ENCODE measurements at regions not wholly inside any gene's neighbourhood (a gene's known extent, or its start where the extent isn't known, plus 50 kb on each side); places are given as distances from the start of the nearest gene placed in this dataset.
A peak's percentile ranks its signal among the peaks of the same experiment; 100 is the strongest.

- peak overlapping the region; percentile 64 for H3K27ac Mint-ChIP-seq
- Histone ChIP-seq H4K20me1 (ENCODE audit: low read depth) (no peaks in the 10 kb centered on the region), H3K27me3 (no peaks in the 10 kb centered on the region), H3K4me3 (no peak overlapping the region), H3K4me1 (no peaks in the 10 kb centered on the region), H3K36me3 (no peaks in the 10 kb centered on the region), H3K9ac (no peak overlapping the region), H3F3A (ENCODE audit: low read depth) (no peaks in the 10 kb centered on the region), H3K4me2 (no peak overlapping the region), H3K27ac (no peak overlapping the region), H3K9me3 (ENCODE audit: low read depth) (no peaks in the 10 kb centered on the region), H2AFZ (replicated peaks) (no peak overlapping the region), H3K79me2 (ENCODE audit: low read depth) (no peaks in the 10 kb centered on the region)
- TF ChIP-seq EZH2phosphoT487 (IDR thresholded peaks at IDR 0.05) (no peak), EZH2 (IDR thresholded peaks at IDR 0.05) (no peak)
- TF ChIP-seq, protein P1, sequence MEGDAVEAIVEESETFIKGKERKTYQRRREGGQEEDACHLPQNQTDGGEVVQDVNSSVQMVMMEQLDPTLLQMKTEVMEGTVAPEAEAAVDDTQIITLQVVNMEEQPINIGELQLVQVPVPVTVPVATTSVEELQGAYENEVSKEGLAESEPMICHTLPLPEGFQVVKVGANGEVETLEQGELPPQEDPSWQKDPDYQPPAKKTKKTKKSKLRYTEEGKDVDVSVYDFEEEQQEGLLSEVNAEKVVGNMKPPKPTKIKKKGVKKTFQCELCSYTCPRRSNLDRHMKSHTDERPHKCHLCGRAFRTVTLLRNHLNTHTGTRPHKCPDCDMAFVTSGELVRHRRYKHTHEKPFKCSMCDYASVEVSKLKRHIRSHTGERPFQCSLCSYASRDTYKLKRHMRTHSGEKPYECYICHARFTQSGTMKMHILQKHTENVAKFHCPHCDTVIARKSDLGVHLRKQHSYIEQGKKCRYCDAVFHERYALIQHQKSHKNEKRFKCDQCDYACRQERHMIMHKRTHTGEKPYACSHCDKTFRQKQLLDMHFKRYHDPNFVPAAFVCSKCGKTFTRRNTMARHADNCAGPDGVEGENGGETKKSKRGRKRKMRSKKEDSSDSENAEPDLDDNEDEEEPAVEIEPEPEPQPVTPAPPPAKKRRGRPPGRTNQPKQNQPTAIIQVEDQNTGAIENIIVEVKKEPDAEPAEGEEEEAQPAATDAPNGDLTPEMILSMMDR (IDR thresholded peaks at IDR 0.05), result no peak
- no peak overlapping the region for H3K4me3 Mint-ChIP-seq
- H3K4me1 Mint-ChIP-seq, result peaks cover 6% of the 10 kb centered on the region
- no peak for DNase-seq (ENCODE audit: low spot score)
- no peaks in the 10 kb centered on the region for H3K27me3 Mint-ChIP-seq (ENCODE audit: insufficient read depth, low read depth)
- H3K36me3 Mint-ChIP-seq, result no peaks in the 10 kb centered on the region
- H3K9me3 Mint-ChIP-seq, result peaks cover 2% of the 10 kb centered on the region
These were observed 52.5 kb upstream of the PLEKHG7 start for GRCh38 chr12:92650228-92650822.

DNA sequence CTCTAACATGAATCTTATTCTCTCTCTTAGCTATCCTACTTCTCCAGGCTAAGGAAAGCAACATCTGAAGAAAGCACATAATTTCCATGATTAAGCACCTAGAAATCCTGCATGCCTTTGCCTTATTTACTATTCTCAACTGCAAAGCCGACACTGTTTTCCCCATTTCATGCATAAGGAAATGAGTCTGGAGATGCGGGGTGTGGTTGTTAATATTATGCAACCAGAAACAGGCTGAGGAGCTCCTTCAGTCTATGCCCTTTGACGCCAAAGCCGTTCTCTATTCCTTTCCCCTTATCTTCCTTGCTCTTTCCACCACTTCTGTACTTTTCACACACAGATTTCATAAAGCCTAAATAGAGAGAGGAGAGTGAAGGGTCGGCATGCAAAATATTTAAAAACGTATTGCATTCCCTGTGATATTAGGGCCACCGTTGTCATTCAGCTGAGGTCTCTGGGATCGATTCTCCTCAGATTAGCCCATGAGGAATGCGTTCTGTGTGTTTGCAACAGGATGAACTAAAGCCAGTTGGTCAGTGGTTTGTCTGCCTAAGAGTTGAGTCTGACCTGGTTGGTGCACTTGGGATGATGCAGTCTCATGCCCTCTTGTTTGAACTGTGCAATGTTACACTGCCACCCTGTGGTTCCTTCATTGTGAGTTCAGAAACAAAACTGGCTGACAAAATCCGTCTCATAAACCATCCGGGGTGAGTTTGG, 53.1 kb upstream of the PLEKHG7 start:
- Mint-ChIP-seq H3K27me3 (ENCODE audit: insufficient read depth, low read depth) (no peaks in the 10 kb centered on the region), H3K4me1 (peaks cover 6% of the 10 kb centered on the region), H3K4me3 (no peak overlapping the region), H3K9me3 (peaks cover 2% of the 10 kb centered on the region), H3K27ac (peak overlapping the region; percentile 64), H3K36me3 (no peaks in the 10 kb centered on the region)
- no peak for TF ChIP-seq EZH2phosphoT487 (IDR thresholded peaks at IDR 0.05)
- TF ChIP-seq, protein P1 (IDR thresholded peaks at IDR 0.05), result peak; percentile 76
- H4K20me1 ChIP-seq (ENCODE audit: low read depth), result no peaks in the 10 kb centered on the region
- peak; percentile 82 for DNase-seq (ENCODE audit: low spot score)
- H3K9ac ChIP-seq, result no peak overlapping the region
- H3K9me3 ChIP-seq (ENCODE audit: low read depth), result no peaks in the 10 kb centered on the region
- no peak overlapping the region for H3K27ac ChIP-seq
- no peaks in the 10 kb centered on the region for H3K27me3 ChIP-seq
- no peaks in the 10 kb centered on the region for H3K79me2 ChIP-seq (ENCODE audit: low read depth)
- H3F3A ChIP-seq (ENCODE audit: low read depth), result no peaks in the 10 kb centered on the region
- H3K4me3 ChIP-seq, result no peak overlapping the region
- H3K4me2 ChIP-seq, result no peak overlapping the region
- H2AFZ ChIP-seq (replicated peaks), result no peak overlapping the region
- no peaks in the 10 kb centered on the region for H3K4me1 ChIP-seq
- H3K36me3 ChIP-seq, result no peaks in the 10 kb centered on the region

GRCh38 chr12:92648242-92649031, 54.4 kb upstream of the PLEKHG7 start:
- Histone ChIP-seq H3K36me3 (no peaks in the 10 kb centered on the region), H2AFZ (replicated peaks) (no peak overlapping the region), H3K4me3 (no peak overlapping the region), H3K9me3 (ENCODE audit: low read depth) (no peaks in the 10 kb centered on the region), H3K4me1 (no peaks in the 10 kb centered on the region), H3K27ac (no peak overlapping the region), H3K79me2 (ENCODE audit: low read depth) (no peaks in the 10 kb centered on the region), H4K20me1 (ENCODE audit: low read depth) (no peaks in the 10 kb centered on the region), H3K4me2 (no peak overlapping the region), H3K27me3 (no peaks in the 10 kb centered on the region), H3F3A (ENCODE audit: low read depth) (no peaks in the 10 kb centered on the region), H3K9ac (no peak overlapping the region)
- Mint-ChIP-seq H3K4me3 (no peak overlapping the region), H3K36me3 (no peaks in the 10 kb centered on the region), H3K4me1 (peaks cover 6% of the 10 kb centered on the region), H3K27ac (no peak overlapping the region), H3K27me3 (ENCODE audit: insufficient read depth, low read depth) (no peaks in the 10 kb centered on the region), H3K9me3 (peaks cover 2% of the 10 kb centered on the region)
- DNase-seq (ENCODE audit: low spot score), result peak; percentile 10
- no peak for TF ChIP-seq EZH2phosphoT487 (IDR thresholded peaks at IDR 0.05)
- TF ChIP-seq, protein P1 (IDR thresholded peaks at IDR 0.05), result no peak
- TF ChIP-seq EZH2 (IDR thresholded peaks at IDR 0.05), result no peak

All from neural progenitor cell (in vitro differentiated cells).